Posterior vena cava (tissue), 2 donors: ENCODE measurements at regions not wholly inside any gene's neighbourhood (a gene's known extent, or its start where the extent isn't known, plus 50 kb on each side); places are given as distances from the start of the nearest gene placed in this dataset.
"Not testable (repeated sequence)": the region's sequence is repeated elsewhere in the genome, so short reads cannot be mapped to it uniquely, and the experiment has no call there.

Experiments used
- DNase-seq: peaks from one replicate; pipeline ENCODE4 v3.0.0-alpha.2; 2020; ENCODE audit warnings: low spot score
- intact Hi-C, 2 donors: fragments of 100-400 bp; cut with DNase I; formaldehyde crosslinking; loops; one replicate each; pipeline versions ENCODE4 v1.14.1 to v1.14.2; 2022 to 2023
- donor health status: DM: yes; HTN: yes; CAD: no.
- donor health status: DM: yes; HTN: yes; CAD: no.

GRCh38 chr2:228625481-228625880 is 444.0 kb upstream of the SPHKAP start:
- intact Hi-C loops, result loop anchor here in 1 of 2 donors (5.0 kb wide), 1 partner anchor 988 kb away; no protein-coding TSS in a partner anchor
- no peak for DNase-seq

- intact Hi-C loops, result loop anchor here in 1 of 2 donors (5.0 kb wide), 1 partner anchor 987 kb away; no protein-coding TSS in a partner anchor
- DNase-seq, result no peak
Observed at GRCh38 chr2:228624733-228625132, 443.2 kb upstream of the SPHKAP start.

DNA sequence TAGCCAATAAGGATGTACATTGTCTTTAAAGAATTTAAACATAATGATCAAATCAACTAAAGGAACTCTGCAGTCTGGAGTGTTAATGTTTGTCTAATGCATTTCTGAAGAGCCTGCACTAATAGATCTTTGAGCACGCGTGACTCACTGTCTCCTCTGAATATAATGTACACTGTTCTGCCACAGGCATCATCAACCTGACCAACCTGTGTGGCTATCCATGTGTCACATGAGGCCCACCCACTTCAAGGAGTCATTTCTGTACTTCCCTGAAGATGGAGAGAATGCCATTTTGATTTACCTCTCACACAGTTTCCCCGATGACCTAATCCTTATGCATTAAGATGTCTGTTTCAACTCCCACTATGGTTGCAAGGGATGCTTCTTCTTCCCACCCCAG is 434.0 kb upstream of the SPHKAP start:
- DNase-seq, result no peak

DNA sequence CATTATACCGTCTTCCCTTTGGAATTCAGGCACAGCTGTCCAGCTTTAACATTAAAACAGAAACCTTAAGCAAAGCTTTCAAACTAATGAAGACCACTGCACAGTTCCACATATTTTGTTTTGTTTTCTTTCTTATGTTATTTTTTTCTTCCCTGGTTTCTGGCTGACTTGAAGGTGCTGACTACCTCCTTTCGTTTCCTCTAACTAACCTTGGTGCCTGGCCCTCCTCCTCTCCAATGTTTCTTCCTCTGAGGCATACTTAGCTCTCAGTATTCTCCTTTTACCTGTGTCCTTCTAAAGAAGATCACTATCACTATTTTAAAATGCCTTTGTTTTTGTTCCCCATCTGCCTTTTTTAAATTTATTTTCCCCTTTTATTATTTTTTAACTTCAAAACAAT is 433.3 kb upstream of the SPHKAP start:
- no peak for DNase-seq
- intact Hi-C loops, result no loop called here

More for the DNA sequence above, 434.0 kb upstream of the SPHKAP start:
- intact Hi-C loops, result no loop called here

GRCh38 chr2:228613133-228613850 is 431.8 kb upstream of the SPHKAP start:
- no peak for DNase-seq
- intact Hi-C loops, result no loop called here

- DNase-seq, result no peak
- intact Hi-C loops, result no loop called here
Observed at GRCh38 chr2:228611171-228611570, 429.7 kb upstream of the SPHKAP start.

DNA sequence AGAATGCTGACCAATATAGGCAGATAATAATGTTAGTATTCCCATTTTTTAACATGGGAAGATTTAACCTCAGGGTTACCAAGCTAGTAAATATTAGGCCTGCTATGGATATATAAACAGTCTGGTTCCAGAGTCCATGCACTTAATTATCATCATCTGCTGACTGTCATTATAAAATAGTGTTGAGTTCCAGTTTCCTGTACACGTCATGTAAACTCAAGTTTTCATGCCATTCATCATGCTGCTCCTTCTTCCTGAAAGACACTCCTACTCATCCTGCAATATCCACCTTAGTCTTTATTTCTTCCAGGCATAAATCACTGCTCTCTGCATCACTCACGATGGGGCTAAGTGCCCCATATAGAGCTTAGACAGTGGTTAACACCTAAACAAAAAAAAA is 420.8 kb upstream of the SPHKAP start:
- intact Hi-C loops, result no loop called here
- no peak for DNase-seq

- no peak for DNase-seq
- intact Hi-C loops, result no loop called here
Observed at GRCh38 chr2:228600265-228600664, 418.8 kb upstream of the SPHKAP start.

DNA sequence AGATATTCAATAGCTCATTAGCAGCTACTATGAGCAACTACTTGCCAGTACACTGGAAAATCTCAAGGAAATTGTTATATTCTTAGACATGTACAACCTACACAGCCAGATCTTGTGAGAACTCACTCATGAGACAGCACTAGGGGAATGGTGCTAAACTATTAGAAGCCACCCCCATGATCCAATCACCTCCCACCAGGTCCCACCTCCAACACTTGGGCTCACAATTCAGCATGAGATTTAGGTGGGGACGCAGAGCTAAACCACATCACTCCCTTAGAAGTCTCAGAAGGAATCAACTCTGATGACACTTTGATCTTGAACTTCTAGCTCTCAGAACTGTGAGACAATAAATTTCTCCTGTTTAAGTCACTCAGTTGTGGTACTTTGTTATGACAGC is 418.3 kb upstream of the SPHKAP start:
- intact Hi-C loops, result no loop called here

GRCh38 chr2:228599297-228599696 is 417.8 kb upstream of the SPHKAP start:
- intact Hi-C loops, result no loop called here
- no peak for DNase-seq

More for the DNA sequence above, 418.3 kb upstream of the SPHKAP start:
- no peak for DNase-seq

DNA sequence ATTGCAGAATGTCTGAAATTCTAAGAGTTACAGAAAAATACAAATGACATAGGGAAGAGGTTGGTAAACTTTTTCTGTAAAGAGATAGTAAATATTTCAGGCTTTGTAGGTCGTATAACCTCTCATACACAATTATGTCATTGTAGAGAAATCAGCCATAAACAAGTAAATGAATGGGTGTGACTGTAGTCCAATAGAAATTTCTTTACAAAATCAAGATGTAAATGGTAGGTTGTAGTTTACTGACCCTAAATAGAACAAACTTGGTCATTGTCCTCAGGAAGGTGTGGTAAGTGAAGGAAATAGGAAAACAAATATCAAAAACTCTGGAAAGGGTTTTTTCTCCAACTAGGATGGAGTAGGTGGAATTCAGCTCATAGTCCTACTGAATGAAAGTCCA is 415.5 kb upstream of the SPHKAP start:
- no peak for DNase-seq
- intact Hi-C loops, result no loop called here

DNA sequence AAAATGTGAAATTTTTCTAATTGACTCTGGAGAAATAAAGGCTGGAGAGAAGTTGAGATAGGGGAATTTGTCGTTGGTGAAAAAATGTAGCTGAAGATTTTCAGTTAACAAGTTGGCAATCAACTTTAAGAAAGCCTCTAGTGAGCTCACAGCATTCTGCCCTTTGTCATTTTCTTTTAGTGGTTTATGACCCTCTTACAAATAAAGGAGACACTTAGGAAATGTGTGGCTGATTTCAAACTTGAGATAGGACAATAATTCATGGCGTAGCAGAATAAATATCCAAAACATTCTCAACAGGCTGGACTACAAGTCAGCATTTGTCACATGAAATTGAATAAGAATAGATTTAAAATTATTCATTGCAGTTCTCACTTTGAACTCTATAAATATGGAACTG is 412.5 kb upstream of the SPHKAP start:
- intact Hi-C loops, result no loop called here
- no peak for DNase-seq

DNA sequence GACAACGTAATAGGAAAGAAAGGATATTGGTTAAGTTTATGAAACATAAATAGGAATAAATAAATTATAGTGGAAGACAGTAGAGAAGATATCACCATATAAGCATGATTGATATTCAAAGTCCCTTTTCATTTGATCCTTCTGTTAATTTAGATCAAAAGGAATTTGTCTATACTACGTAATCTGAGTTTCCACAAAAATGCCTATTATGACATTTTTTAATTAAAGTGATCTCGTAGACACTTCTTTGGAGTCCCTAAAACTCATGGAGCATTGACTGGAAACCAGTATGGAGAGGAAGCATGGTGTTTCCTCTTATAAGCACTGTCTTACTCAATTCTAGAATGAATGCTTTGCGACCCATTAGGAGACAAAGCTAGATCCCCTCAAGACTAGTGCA is 411.4 kb upstream of the SPHKAP start:
- DNase-seq, result no peak
- intact Hi-C loops, result no loop called here

DNA sequence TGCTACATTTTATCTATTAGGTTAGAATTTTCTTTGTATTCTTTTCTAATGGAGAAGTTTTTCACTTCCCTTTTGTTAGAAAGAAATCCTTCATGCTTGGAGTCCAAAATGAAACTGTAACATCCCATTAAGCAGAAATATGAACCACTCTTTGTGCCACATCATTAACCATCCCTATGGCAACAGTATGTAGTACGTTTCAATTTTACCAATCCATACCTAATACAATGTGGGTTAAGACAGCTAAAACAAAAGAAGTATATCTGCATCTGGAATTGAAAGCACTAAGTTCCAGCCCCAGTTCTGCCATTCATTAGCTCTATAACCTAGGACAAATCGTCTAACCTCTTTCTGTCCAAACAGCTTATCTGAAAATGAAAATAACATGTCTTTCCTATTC is 409.2 kb upstream of the SPHKAP start:
- DNase-seq, result no peak
- intact Hi-C loops, result no loop called here

DNA sequence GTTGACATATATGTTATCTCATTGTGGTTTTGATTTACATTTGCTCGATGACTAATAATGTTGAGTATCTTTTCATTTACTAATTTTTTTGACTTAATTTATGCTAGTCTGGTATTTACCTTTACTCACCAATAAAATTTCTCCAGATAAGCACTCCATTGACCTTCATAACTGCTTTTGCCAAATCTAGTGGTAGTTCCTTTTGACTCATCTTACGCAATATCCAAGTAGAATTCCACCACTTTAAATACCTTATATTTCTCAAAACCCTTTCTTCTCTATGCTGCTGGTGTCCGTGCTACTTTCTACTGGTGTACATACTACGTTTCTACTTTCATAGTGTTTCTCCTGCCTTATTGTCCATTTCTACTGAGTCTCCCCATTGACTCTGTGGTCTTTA is 407.6 kb upstream of the SPHKAP start:
- intact Hi-C loops, result no loop called here
- DNase-seq, result no peak

DNA sequence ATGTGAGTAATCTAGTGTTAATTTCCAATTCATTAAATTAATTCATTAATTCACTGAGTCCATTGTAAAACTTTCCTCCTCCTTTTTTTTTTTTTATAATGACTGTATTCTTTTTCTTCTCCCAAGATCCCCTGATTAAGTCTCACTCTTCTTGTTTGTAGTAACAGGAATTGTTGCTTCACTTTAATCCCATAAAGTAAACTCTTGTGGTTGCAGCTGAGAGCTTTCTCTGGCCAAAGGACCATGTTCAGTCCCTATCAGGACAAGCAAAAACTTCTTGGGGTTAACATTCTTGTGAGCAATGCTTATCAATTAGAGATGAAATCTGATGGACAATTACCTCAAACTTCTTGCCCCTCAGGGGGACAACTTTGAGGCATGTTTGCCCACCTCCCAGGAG is 400.2 kb upstream of the SPHKAP start:
- intact Hi-C loops, result no loop called here
- no peak for DNase-seq

DNA sequence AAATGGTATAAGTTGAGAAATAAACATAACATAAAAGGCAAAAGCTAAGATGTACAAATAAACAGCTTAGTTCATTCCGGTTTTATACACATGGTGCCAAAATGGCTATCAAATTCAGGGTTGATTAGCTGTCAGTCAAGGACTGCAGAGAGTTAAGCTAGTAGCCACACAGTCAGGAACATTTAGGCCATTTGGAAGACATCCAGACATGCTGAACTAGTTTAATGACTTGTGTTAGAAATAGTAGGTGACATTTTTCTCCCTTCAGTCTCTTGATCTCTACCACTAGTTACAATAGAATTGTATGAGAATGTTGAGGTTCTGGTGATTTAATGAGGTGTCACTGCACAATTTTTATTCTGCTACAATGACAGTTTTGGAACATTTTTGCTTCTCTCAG is 394.4 kb upstream of the SPHKAP start:
- no peak for DNase-seq
- intact Hi-C loops, result no loop called here

GRCh38 chr2:228568275-228568674 is 386.8 kb upstream of the SPHKAP start:
- intact Hi-C loops, DNase-seq: not testable (repeated sequence)

DNA sequence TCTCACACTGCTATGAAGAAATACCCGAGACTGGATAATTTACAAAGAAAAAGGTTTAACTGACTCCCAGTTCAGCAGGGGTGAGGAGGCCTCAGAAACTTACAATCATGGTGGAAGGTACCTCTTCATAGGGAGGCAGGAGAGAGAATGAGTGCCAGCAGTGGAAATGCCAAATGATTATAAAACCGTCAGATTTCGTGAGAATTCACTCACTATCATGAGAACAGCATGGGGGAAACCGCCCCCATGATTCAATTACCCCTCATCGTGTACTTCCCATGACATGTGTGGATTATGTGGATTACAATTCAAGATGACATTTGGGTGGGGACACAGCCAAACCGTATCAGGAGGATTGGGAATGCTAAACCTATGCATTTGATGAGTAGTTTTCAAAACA is 380.3 kb upstream of the SPHKAP start:
- intact Hi-C loops, result no loop called here
- no peak for DNase-seq

GRCh38 chr2:228559774-228560415 is 378.4 kb upstream of the SPHKAP start:
- intact Hi-C loops, result no loop called here
- DNase-seq, result no peak

DNA sequence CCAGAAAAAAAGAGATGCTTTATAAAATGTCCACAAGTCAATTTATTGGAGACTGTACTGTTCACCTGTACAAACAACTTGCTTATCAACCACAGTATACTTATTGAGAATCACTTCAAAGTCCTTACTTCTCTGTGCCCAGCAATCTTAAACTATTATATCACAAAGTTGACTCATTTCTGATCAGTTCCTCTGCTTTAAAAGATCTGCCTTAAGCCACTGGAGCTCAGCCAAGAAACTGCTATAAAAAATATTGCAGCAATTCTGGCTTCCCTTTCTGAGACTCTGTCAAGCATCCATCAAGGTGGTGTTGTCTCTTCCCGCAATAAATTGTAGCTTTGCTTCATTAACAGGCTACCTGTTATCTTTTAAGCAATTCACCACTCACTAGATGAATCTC is 375.2 kb upstream of the SPHKAP start:
- intact Hi-C loops, result no loop called here
- no peak for DNase-seq
